HepG2 (cell line): ENCODE measurements at regions not wholly inside any gene's neighbourhood (a gene's known extent, or its start where the extent isn't known, plus 50 kb on each side); places are given as distances from the start of the nearest gene placed in this dataset.

Experiments
- SNAPC2 ChIP-seq: sonication (generic); formaldehyde crosslinking; IDR thresholded peaks from 2 replicates; pipeline ENCODE4 v1.8.1; 2022; ENCODE audit warnings: mild to moderate bottlenecking, missing genetic modification reagents
- SRF ChIP-seq: IDR thresholded peaks from 2 replicates; pipeline ENCODE4 v1.6.1; 2011; ENCODE audit warnings: mild to moderate bottlenecking, low read depth, low read length, moderate library complexity
- TCF12 ChIP-seq, 2 experiments: fragments of 450-650 bp in 1 of 2; sonication (generic) in 1 of 2; formaldehyde crosslinking in 1 of 2; IDR thresholded peaks; 2 replicates each; pipeline versions ENCODE4 v1.6.1 to v1.8.0; 2017 to 2022; ENCODE audit warnings: antibody characterized with exemption in 1 of 2, mild to moderate bottlenecking in 1 of 2, missing genetic modification reagents in 1 of 2, moderate library complexity in 1 of 2
- TF ChIP-seq, protein P1 (sequence below): sonication (generic); formaldehyde crosslinking; IDR thresholded peaks from 2 replicates; pipeline ENCODE4 v1.4.0; 2020; ENCODE audit warnings: missing genetic modification reagents
- TF ChIP-seq, protein P2 (sequence below): sonication (generic); formaldehyde crosslinking; conservative IDR thresholded peaks from 2 replicates; pipeline ENCODE4 v1.8.0; 2022; ENCODE audit warnings: missing genetic modification reagents
- TF ChIP-seq, protein P3 (sequence below): sonication (generic); formaldehyde crosslinking; IDR thresholded peaks from 2 replicates; pipeline ENCODE4 v1.4.0; 2020; ENCODE audit warnings: missing genetic modification reagents

DNA sequence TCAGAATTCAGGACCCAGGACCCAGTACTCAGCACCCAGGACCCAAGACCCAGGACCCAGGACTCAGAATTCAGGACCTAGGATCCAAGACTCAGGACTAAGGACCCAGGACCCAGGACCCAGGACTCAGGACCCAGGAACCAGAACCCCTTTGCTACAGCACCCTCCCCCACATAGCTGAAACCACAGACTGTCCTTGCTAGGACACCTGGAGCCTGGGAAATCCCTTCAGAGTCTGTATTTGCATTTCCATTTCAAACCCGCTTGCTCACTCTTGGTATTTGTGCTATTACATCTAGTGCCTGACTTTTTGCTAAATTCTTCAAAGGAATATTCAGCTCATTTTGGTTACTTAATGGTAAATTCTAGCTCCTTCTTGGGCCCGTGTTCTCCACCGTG is 275.8 kb upstream of the MAF start:
- TF ChIP-seq, protein P1, sequence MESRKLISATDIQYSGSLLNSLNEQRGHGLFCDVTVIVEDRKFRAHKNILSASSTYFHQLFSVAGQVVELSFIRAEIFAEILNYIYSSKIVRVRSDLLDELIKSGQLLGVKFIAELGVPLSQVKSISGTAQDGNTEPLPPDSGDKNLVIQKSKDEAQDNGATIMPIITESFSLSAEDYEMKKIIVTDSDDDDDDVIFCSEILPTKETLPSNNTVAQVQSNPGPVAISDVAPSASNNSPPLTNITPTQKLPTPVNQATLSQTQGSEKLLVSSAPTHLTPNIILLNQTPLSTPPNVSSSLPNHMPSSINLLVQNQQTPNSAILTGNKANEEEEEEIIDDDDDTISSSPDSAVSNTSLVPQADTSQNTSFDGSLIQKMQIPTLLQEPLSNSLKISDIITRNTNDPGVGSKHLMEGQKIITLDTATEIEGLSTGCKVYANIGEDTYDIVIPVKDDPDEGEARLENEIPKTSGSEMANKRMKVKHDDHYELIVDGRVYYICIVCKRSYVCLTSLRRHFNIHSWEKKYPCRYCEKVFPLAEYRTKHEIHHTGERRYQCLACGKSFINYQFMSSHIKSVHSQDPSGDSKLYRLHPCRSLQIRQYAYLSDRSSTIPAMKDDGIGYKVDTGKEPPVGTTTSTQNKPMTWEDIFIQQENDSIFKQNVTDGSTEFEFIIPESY: no peak
- TF ChIP-seq TCF12 (IDR thresholded peaks at IDR 0.05) (no peak), TCF12 (CRISPR knock-in tag; IDR thresholded peaks at IDR 0.05) (no peak), SNAPC2 (no peak), SRF (no peak)
- TF ChIP-seq, protein P2, sequence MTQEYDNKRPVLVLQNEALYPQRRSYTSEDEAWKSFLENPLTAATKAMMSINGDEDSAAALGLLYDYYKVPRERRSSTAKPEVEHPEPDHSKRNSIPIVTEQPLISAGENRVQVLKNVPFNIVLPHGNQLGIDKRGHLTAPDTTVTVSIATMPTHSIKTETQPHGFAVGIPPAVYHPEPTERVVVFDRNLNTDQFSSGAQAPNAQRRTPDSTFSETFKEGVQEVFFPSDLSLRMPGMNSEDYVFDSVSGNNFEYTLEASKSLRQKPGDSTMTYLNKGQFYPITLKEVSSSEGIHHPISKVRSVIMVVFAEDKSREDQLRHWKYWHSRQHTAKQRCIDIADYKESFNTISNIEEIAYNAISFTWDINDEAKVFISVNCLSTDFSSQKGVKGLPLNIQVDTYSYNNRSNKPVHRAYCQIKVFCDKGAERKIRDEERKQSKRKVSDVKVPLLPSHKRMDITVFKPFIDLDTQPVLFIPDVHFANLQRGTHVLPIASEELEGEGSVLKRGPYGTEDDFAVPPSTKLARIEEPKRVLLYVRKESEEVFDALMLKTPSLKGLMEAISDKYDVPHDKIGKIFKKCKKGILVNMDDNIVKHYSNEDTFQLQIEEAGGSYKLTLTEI (CRISPR knock-in tag): no peak
- TF ChIP-seq, protein P3, sequence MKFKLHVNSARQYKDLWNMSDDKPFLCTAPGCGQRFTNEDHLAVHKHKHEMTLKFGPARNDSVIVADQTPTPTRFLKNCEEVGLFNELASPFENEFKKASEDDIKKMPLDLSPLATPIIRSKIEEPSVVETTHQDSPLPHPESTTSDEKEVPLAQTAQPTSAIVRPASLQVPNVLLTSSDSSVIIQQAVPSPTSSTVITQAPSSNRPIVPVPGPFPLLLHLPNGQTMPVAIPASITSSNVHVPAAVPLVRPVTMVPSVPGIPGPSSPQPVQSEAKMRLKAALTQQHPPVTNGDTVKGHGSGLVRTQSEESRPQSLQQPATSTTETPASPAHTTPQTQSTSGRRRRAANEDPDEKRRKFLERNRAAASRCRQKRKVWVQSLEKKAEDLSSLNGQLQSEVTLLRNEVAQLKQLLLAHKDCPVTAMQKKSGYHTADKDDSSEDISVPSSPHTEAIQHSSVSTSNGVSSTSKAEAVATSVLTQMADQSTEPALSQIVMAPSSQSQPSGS (CRISPR knock-in tag): no peak
